NB4 (cell line): ENCODE measurements at regions not wholly inside any gene's neighbourhood (a gene's known extent, or its start where the extent isn't known, plus 50 kb on each side); places are given as distances from the start of the nearest gene placed in this dataset.

Experiments used
- DNase-seq: peaks from one replicate; pipeline ENCODE4 v3.0.0; 2010; ENCODE audit warnings: low read depth
- H3K4me3 ChIP-seq: one replicate; pipeline ENCODE4 v1.5.1; 2011; ENCODE audit warnings: mild to moderate bottlenecking, low read depth, low read length, moderate library complexity
- MYC ChIP-seq: IDR thresholded peaks from 2 replicates; pipeline ENCODE4 v1.6.1; 2011; ENCODE audit warnings: low read depth, low read length
- POLR2A ChIP-seq: IDR thresholded peaks from 2 replicates; pipeline ENCODE4 v1.6.1; 2011; ENCODE audit warnings: mild to moderate bottlenecking; ENCODE audit not compliant: insufficient read length; ENCODE audit errors: extremely low read depth
- TF ChIP-seq, protein P1 (sequence below): IDR thresholded peaks from one replicate; pipeline ENCODE4 v1.5.1; 2012; ENCODE audit warnings: low read depth, low read length
- TF ChIP-seq, protein P2 (sequence below): IDR thresholded peaks from 2 replicates; pipeline ENCODE4 v1.6.1; 2011; ENCODE audit warnings: low read depth, low read length

DNA sequence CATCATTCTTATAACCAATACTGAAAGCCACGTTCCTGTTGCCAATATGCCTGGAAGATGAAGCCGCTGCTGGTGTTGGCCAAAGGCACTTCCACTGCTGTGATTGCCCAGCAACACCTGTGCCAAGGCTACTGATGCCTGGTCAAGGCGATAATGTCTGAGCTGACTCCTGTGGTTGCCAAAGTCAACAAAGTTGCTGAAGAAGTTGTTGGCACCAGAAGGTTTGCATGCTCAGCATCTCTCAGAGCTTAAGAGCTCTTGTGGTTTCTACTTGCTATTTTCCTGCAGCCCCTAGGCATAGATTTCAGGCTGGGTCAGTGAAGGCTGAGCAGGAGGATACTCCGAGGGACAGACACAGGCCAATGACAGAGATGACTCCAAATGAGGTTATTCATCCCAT lies 63.4 kb upstream of the RAB3GAP2 start:
- TF ChIP-seq, protein P1, sequence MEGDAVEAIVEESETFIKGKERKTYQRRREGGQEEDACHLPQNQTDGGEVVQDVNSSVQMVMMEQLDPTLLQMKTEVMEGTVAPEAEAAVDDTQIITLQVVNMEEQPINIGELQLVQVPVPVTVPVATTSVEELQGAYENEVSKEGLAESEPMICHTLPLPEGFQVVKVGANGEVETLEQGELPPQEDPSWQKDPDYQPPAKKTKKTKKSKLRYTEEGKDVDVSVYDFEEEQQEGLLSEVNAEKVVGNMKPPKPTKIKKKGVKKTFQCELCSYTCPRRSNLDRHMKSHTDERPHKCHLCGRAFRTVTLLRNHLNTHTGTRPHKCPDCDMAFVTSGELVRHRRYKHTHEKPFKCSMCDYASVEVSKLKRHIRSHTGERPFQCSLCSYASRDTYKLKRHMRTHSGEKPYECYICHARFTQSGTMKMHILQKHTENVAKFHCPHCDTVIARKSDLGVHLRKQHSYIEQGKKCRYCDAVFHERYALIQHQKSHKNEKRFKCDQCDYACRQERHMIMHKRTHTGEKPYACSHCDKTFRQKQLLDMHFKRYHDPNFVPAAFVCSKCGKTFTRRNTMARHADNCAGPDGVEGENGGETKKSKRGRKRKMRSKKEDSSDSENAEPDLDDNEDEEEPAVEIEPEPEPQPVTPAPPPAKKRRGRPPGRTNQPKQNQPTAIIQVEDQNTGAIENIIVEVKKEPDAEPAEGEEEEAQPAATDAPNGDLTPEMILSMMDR = no peak
- TF ChIP-seq POLR2A = no peak
- TF ChIP-seq MYC = no peak
- DNase-seq = no peak

DNA sequence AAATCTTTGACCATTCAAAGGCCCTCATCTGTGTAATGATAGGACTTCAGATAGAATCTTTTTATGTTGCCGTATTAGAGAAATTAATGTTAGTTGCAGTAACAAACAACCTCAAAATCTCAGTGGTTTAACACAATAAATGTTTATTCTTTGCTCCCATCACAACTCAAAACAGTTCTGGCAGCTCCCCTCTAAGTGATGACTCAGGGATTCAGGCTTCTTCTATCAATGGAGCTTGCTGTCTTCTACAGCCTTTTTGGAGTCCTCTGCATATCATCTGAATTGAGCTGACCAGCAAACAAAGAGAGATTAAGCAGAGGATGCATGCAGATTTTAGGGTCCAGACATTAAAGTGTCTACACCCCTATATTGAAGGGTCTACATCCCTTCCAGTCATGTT lies 59.1 kb upstream of the RAB3GAP2 start:
- H3K4me3 ChIP-seq = no peak overlapping the region
- DNase-seq = no peak
- TF ChIP-seq, protein P2, sequence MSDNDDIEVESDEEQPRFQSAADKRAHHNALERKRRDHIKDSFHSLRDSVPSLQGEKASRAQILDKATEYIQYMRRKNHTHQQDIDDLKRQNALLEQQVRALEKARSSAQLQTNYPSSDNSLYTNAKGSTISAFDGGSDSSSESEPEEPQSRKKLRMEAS = no peak
- TF ChIP-seq POLR2A (no peak), MYC (no peak)
- TF ChIP-seq, protein P1 = no peak

More for the DNA sequence above, 63.4 kb upstream of the RAB3GAP2 start:
- H3K4me3 ChIP-seq = no peak overlapping the region

DNA sequence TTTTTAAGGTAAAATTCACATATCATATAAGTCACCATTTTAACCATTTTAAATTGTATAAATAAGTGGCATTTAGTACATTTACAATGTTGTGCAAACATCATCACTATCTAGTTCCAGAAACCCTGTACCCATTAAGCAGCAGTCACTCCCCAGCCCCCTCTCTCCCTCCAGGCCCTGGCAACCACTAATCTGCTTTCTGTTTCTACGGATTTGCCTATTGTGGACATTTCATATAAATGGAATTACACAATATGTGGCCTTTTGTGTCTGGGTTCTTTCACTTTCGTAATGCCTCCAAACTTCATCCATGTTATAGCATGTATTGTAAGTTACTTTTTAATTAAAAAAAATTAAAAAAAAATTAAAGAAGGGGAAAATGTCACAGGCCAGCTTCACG lies 58.0 kb upstream of the RAB3GAP2 start:
- TF ChIP-seq, protein P1 = no peak
- no peak for TF ChIP-seq MYC
- TF ChIP-seq, protein P2 = no peak
- no peak for TF ChIP-seq POLR2A
- no peak overlapping the region for H3K4me3 ChIP-seq
- DNase-seq = peak; percentile 31

DNA sequence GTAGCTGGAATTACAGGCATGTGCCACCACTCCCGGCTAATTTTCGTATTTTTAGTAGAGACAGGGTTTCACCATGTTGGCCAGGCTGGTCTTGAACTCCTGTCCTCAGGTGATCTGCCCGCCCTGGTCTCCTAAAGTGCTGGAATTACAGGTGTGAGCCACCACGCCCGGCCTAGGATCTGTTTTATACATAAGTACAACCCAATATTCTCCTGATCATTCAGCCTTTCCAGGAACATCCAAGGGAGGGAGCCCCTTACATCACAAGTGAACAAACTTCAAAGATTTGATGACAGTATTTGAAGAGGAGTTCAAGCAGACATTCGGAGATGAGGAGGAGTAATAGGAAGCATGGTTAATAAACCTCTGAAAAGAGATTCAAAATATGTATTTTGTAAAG lies 54.9 kb upstream of the RAB3GAP2 start:
- H3K4me3 ChIP-seq = no peak overlapping the region
- TF ChIP-seq, protein P2 = no peak
- TF ChIP-seq POLR2A (no peak), MYC (no peak)
- TF ChIP-seq, protein P1 = no peak
- no peak for DNase-seq

DNA sequence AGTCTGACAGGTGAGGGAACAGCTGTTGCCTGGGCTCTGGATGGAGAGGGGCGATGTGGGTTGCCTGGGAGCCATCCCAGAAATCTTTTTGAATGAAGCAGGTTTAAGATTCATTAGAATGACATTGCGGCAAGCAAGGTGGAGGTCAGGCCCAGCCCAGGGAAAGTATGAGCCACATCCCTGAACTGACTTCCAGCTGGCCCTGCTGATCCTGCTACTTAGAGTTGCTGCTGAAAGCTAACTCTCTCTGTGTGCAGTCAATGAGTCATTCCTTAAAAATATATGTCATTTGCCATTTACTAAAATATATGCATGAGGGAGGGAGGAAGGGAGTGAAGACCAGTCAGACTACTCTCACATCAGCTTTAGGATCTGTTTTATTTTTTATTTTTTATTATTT lies 54.3 kb upstream of the RAB3GAP2 start:
- DNase-seq = no peak
- no peak for TF ChIP-seq MYC
- H3K4me3 ChIP-seq = no peak overlapping the region

DNA sequence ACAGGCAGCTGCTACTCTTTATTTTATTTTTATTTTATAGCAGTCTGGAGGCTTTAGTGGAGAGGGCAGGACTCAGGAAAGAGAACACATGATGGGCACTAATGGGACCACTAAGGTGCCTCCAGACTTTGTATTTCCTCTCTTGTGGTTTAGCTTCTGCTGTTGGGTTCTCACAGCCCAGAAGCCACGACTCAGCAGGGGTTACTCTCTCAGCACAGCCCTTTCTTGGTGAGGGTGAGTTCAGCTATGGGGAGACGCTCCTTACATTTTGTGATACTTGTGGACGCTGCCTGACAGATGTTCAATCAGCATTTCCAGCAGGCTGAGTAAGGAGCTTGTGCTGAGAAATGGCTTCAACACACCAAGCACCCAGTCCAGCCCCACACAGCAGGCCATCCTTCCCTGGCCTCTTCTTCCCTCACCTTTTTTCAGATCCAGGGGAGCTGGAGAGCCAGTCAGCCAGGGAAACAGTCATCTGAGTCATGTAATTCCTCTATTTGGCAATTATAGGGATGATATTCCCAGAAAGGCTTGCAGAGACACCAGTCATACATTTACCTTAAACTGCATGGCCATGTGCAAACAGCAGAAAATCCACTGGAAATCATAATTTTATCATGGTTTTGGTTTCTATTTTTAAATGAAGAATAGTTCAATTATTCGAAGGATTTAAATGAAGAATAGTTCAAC lies 53.2 kb upstream of the RAB3GAP2 start:
- peak; percentile 68 for DNase-seq
- TF ChIP-seq POLR2A (no peak), MYC (no peak)
- TF ChIP-seq, protein P2 = no peak
- TF ChIP-seq, protein P1 = no peak
- no peak overlapping the region for H3K4me3 ChIP-seq
